Activated naive CD8-positive, alpha-beta T cell treated with anti-CD3 and anti-CD28 coated beads, Interleukin-2, amount 10 ng/mL, durations not matched to agents 7 days and 5 days (primary cell): ENCODE measurements at regions not wholly inside any gene's neighbourhood (a gene's known extent, or its start where the extent isn't known, plus 50 kb on each side); places are given as distances from the start of the nearest gene placed in this dataset.
A peak's percentile ranks its signal among the peaks of the same experiment; 100 is the strongest.
"Not testable (repeated sequence)": the region's sequence is repeated elsewhere in the genome, so short reads cannot be mapped to it uniquely, and the experiment has no call there.

Experiments used
- ATAC-seq: fragments of 150-1000 bp; cut with Tn5 transposase; one replicate; pipeline ENCODE4 v1.10.0; 2021; ENCODE audit warnings: low read depth, moderate library complexity
- POLR2A ChIA-PET: fragments of 350-600 bp; sonication (Branson Sonifier 250); formaldehyde crosslinking; loops from one replicate; lab custom pipeline; 2021; ENCODE audit warnings: antibody characterized with exemption; lab: Charles Lee
- DNase-seq: peaks from one replicate; pipeline ENCODE4 v3.0.0; 2021
- H3K27ac Mint-ChIP-seq: one replicate; pipeline ENCODE4 v1.8.0; 2022; ENCODE audit warnings: mild to moderate bottlenecking, mixed read lengths
- H3K27me3 Mint-ChIP-seq: one replicate; pipeline ENCODE4 v1.8.0; 2022; ENCODE audit warnings: mild to moderate bottlenecking, moderate library complexity, mixed read lengths
- H3K36me3 Mint-ChIP-seq: one replicate; pipeline ENCODE4 v1.8.0; 2021; ENCODE audit warnings: mild to moderate bottlenecking, mixed read lengths
- H3K4me1 Mint-ChIP-seq: one replicate; pipeline ENCODE4 v1.8.0; 2021; ENCODE audit warnings: mixed read lengths
- H3K4me3 Mint-ChIP-seq: one replicate; pipeline ENCODE4 v1.8.0; 2022; ENCODE audit warnings: mild to moderate bottlenecking, moderate library complexity, mixed read lengths
- H3K9me3 Mint-ChIP-seq: one replicate; pipeline ENCODE4 v1.8.0; 2021; ENCODE audit warnings: mixed read lengths

GRCh38 chr3:71994203-71994602 lies 209.3 kb upstream of the PROK2 start:
- H3K4me1 Mint-ChIP-seq, result peaks cover 8% of the 10 kb centered on the region

DNA sequence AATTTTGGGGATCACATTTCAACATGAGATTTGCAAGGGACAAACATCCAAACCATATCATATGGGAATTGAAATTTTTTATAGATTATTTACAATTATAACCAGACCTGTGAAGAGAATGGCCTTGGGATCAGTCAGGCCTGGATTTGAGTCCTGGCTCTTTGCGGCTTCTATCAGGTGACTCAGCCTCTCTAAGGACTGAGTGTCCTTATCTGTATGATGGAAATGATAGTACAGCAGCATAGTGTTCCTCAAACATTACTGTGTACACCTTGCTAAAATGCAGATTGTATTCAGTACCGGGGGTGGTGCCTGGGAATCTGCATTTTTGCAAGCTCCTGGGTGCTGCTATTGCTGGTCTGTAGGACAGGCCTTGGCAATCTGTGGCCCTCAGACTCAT lies 206.7 kb upstream of the PROK2 start:
- no peak for ATAC-seq
- Mint-ChIP-seq H3K4me3 (no peak overlapping the region), H3K36me3 (no peaks in the 10 kb centered on the region), H3K27me3 (peaks cover 3% of the 10 kb centered on the region), H3K9me3 (peaks cover 3% of the 10 kb centered on the region), H3K4me1 (peaks cover 12% of the 10 kb centered on the region), H3K27ac (no peak overlapping the region)
- POLR2A ChIA-PET, result no interaction called here
- DNase-seq, result no peak

More at GRCh38 chr3:71994203-71994602, 209.3 kb upstream of the PROK2 start:
- Mint-ChIP-seq H3K4me3 (no peak overlapping the region), H3K27me3 (peaks cover 6% of the 10 kb centered on the region), H3K36me3 (no peaks in the 10 kb centered on the region), H3K9me3 (peaks cover 4% of the 10 kb centered on the region), H3K27ac (no peak overlapping the region)
- ATAC-seq, result no peak
- POLR2A ChIA-PET, result no interaction called here
- DNase-seq, result no peak

DNA sequence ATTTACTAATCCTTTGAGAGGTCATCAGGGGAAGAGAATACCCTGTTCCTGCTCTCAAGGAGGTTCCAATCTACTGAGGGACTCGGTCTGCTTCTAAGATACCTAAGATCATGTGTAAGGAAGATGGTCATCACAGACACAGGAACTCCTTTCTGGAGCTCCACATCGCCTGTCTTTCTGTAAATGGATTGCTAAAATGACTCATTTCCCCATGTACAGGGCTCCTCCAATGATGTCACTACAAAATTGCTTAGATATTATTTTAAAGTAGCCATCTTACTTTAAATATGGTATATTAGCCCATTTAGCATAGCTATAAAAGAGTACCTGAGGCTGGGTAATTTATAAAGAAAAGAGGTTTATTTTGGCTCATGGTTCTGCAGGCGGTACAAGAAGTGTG lies 206.1 kb upstream of the PROK2 start:
- H3K27me3 Mint-ChIP-seq, result peaks cover 2% of the 10 kb centered on the region
- DNase-seq (no peak), ATAC-seq (no peak)
- H3K4me3 Mint-ChIP-seq, result no peak overlapping the region
- peaks cover 3% of the 10 kb centered on the region for H3K9me3 Mint-ChIP-seq
- POLR2A ChIA-PET, result no interaction called here
- peaks cover 12% of the 10 kb centered on the region for H3K4me1 Mint-ChIP-seq
- no peaks in the 10 kb centered on the region for H3K36me3 Mint-ChIP-seq
- no peak overlapping the region for H3K27ac Mint-ChIP-seq

DNA sequence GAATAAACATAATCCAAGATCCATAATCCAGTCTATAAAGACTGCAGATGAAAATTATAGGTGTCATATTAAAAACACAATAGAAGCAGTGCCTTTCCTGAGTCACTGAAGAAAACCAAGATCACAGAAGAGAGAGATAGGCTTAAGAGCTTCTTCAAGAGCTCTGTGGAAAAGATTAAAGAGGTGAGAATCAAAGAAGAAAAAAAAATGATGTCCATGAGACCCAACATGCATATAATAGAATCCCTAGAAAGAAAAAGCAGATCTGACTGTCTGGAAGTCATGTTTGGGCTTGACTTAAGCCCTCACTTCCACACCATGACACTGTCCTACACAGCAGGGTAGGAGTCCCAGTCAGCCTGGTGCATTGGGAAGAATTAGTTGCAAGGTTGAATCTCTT lies 205.6 kb upstream of the PROK2 start:
- Mint-ChIP-seq H3K4me1 (peaks cover 12% of the 10 kb centered on the region), H3K27ac (no peak overlapping the region), H3K27me3 (no peaks in the 10 kb centered on the region), H3K36me3 (no peaks in the 10 kb centered on the region), H3K4me3 (no peak overlapping the region), H3K9me3 (peaks cover 3% of the 10 kb centered on the region)
- DNase-seq (no peak), ATAC-seq (no peak)
- POLR2A ChIA-PET, result no interaction called here

- H3K36me3 Mint-ChIP-seq, result peaks cover 1% of the 10 kb centered on the region
- POLR2A ChIA-PET, result no interaction called here
These were observed 204.2 kb upstream of the PROK2 start for GRCh38 chr3:71989165-71989564.

GRCh38 chr3:71987828-71988227 lies 202.9 kb upstream of the PROK2 start:
- DNase-seq (no peak), ATAC-seq (no peak)
- Mint-ChIP-seq H3K9me3 (peaks cover 2% of the 10 kb centered on the region), H3K27ac (no peak overlapping the region), H3K27me3 (no peaks in the 10 kb centered on the region), H3K36me3 (peaks cover 1% of the 10 kb centered on the region), H3K4me3 (no peak overlapping the region), H3K4me1 (peaks cover 13% of the 10 kb centered on the region)
- POLR2A ChIA-PET, result no interaction called here

More at GRCh38 chr3:71989165-71989564, 204.2 kb upstream of the PROK2 start:
- no peaks in the 10 kb centered on the region for H3K27me3 Mint-ChIP-seq
- no peak for DNase-seq
- H3K4me3 Mint-ChIP-seq, result no peak overlapping the region
- peaks cover 3% of the 10 kb centered on the region for H3K9me3 Mint-ChIP-seq
- H3K27ac Mint-ChIP-seq, result no peak overlapping the region
- H3K4me1 Mint-ChIP-seq, result peaks cover 14% of the 10 kb centered on the region
- no peak for ATAC-seq

DNA sequence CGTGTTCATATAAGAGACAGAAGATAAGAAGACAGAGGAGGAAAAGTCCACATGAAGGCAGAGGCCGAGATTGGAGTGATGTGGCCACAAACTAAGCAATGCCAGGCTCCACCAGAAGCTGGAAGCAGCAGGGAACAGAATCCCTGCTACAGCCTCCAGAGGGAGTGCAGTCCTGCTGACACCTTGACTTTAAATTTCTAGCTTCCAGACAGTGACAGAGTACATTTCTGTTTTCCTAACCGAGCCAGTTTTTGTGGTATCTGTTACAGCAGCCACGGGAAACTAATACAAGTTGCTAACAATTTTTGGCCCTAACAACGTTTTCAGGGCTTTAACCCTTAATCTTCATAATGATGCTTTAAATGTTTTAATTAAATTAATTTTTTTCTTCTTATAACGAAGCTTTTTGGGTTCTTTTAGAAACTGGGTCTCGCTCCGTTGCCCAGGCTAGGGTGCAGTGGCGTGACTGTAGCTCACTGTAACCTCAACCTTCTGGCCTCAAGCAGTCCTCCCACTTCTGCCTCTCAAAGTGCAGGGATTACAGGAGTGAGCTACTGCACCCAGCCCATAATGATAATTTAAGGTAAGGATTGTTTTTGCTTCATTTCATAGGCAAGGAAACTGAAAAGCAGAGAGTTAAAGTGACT lies 202.3 kb upstream of the PROK2 start:
- POLR2A ChIA-PET, result no interaction called here
- Mint-ChIP-seq H3K36me3 (peaks cover 1% of the 10 kb centered on the region), H3K4me3 (no peak overlapping the region)

GRCh38 chr3:71986606-71987005 lies 201.7 kb upstream of the PROK2 start:
- H3K27me3 Mint-ChIP-seq, result no peaks in the 10 kb centered on the region
- peaks cover 17% of the 10 kb centered on the region for H3K4me1 Mint-ChIP-seq
- H3K4me3 Mint-ChIP-seq, result no peak overlapping the region
- POLR2A ChIA-PET, result no interaction called here
- peaks cover 1% of the 10 kb centered on the region for H3K36me3 Mint-ChIP-seq
- ATAC-seq, result no peak
- H3K27ac Mint-ChIP-seq, result no peak overlapping the region
- DNase-seq, result no peak
- H3K9me3 Mint-ChIP-seq, result peaks cover 4% of the 10 kb centered on the region

More for the DNA sequence above, 202.3 kb upstream of the PROK2 start:
- ATAC-seq (no peak), DNase-seq (no peak)
- H3K27me3 Mint-ChIP-seq, result no peaks in the 10 kb centered on the region
- peaks cover 16% of the 10 kb centered on the region for H3K4me1 Mint-ChIP-seq
- H3K27ac Mint-ChIP-seq, result no peak overlapping the region
- peaks cover 3% of the 10 kb centered on the region for H3K9me3 Mint-ChIP-seq

- H3K4me3 Mint-ChIP-seq, result peak overlapping the region; percentile 28
- peaks cover 3% of the 10 kb centered on the region for H3K9me3 Mint-ChIP-seq
- H3K4me1 Mint-ChIP-seq, result peaks cover 16% of the 10 kb centered on the region
- DNase-seq, result no peak
- peak; percentile 56 for ATAC-seq
- H3K27ac Mint-ChIP-seq, result peak overlapping the region; percentile 39
- H3K27me3 Mint-ChIP-seq, result no peaks in the 10 kb centered on the region
- peaks cover 1% of the 10 kb centered on the region for H3K36me3 Mint-ChIP-seq
- POLR2A ChIA-PET, result interaction anchor here (1.0 kb wide), 1 partner anchor 325 kb away, joined by 4 read pairs; no protein-coding TSS in a partner anchor
These were observed 200.1 kb upstream of the PROK2 start for GRCh38 chr3:71984843-71985613.

GRCh38 chr3:71983694-71984093 lies 198.7 kb upstream of the PROK2 start:
- Mint-ChIP-seq H3K4me3 (no peak overlapping the region), H3K27me3 (no peaks in the 10 kb centered on the region), H3K27ac (no peak overlapping the region), H3K36me3 (peaks cover 1% of the 10 kb centered on the region), H3K4me1 (peaks cover 16% of the 10 kb centered on the region), H3K9me3 (peaks cover 3% of the 10 kb centered on the region)
- DNase-seq, result no peak
- POLR2A ChIA-PET, result no interaction called here
- no peak for ATAC-seq

GRCh38 chr3:71982506-71983258 lies 197.7 kb upstream of the PROK2 start:
- peak overlapping the region; percentile 19 for H3K27ac Mint-ChIP-seq
- H3K4me1 Mint-ChIP-seq, result peaks cover 16% of the 10 kb centered on the region

DNA sequence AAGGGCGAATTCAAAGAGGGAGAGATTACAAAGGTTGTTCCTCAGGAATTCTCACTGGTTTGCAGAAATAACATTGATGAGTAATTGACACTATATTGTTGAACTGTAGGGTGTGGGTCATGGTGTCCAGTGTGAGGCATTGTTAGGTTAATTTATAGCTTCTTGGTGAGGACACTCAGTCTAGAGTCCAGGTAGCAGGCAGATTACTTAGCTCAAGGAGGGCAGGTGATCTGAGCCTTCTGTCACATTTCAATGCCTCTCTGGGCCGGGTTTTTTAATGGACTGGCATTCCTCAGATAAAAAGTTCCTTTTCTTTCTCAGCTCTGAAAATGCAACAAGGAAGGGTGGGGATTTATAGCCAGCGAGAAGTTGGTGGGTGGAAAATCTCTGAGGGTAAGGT lies 194.2 kb upstream of the PROK2 start:
- Mint-ChIP-seq H3K4me3 (no peak overlapping the region), H3K4me1 (peaks cover 8% of the 10 kb centered on the region), H3K27ac (no peak overlapping the region), H3K9me3 (peaks cover 3% of the 10 kb centered on the region), H3K36me3 (no peaks in the 10 kb centered on the region), H3K27me3 (no peaks in the 10 kb centered on the region)
- POLR2A ChIA-PET, result no interaction called here
- DNase-seq (no peak), ATAC-seq (no peak)

More at GRCh38 chr3:71982506-71983258, 197.7 kb upstream of the PROK2 start:
- H3K9me3 Mint-ChIP-seq, ATAC-seq, POLR2A ChIA-PET, H3K4me3 Mint-ChIP-seq, H3K27me3 Mint-ChIP-seq, H3K36me3 Mint-ChIP-seq: not testable (repeated sequence)
- DNase-seq, result peak; percentile 35

DNA sequence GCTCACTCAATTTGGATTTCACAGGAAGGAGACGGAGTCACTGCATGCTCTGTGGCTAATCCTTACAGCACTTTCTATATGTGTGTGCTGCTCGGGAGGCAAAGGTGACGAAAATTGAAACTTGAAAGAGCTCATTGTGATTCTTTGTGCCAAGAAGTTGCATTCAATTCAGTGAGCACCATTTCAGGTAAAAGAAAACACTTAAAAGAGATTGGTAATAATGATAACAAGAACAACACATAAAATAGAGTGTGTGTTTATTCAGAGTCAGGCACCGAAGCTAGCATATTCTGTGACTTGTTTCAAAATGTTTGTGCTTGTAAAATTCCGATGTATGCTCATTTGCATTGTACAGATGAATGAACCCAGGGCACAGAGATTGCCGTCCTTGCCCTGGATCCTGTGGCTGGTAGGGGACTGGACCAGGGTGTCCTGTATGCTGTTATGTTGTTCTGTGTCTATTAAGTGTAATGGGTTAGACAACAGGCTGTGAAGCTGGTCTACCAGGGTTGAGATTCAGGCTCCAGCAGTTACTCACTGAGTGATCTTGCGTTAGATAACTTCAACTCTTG lies 193.3 kb upstream of the PROK2 start:
- DNase-seq (no peak), ATAC-seq (no peak)
- Mint-ChIP-seq H3K4me3 (no peak overlapping the region), H3K36me3 (no peaks in the 10 kb centered on the region), H3K27me3 (no peaks in the 10 kb centered on the region), H3K27ac (no peak overlapping the region), H3K9me3 (peaks cover 2% of the 10 kb centered on the region), H3K4me1 (peaks cover 8% of the 10 kb centered on the region)
- POLR2A ChIA-PET, result no interaction called here
